T47D (cell line): ENCODE measurements at regions not wholly inside any gene's neighbourhood (a gene's known extent, or its start where the extent isn't known, plus 50 kb on each side); places are given as distances from the start of the nearest gene placed in this dataset.

Experiments used
- DNase-seq, 2 experiments: peaks; one replicate each; pipeline versions ENCODE4 v3.0.0 to v3.0.0-alpha.2; 2011 to 2012; ENCODE audit warnings: low read depth in 1 of 2, low spot score in 1 of 2
- JUND ChIP-seq: IDR thresholded peaks from 2 replicates; pipeline ENCODE4 v1.6.1; 2012; ENCODE audit warnings: low read depth
- in situ Hi-C: cut with HindIII; loops from 2 replicates; pipeline ENCODE4 v1.10.0; 2016; ENCODE audit warnings: low sequenced_read_pairs, low pct_unique_long_range_greater_than_20kb

GRCh38 chr11:36790526-36790925 lies 192.5 kb upstream of the RAG2 start:
- no peak for DNase-seq
- in situ Hi-C loops = no loop called here
- TF ChIP-seq JUND = no peak

- in situ Hi-C loops = no loop called here
- TF ChIP-seq JUND = no peak
- DNase-seq = no peak
Measured at GRCh38 chr11:36783808-36784207, 185.8 kb upstream of the RAG2 start.

- in situ Hi-C loops = no loop called here
- TF ChIP-seq JUND = no peak
- DNase-seq = no peak
Measured at GRCh38 chr11:36779791-36780190, 181.8 kb upstream of the RAG2 start.

- in situ Hi-C loops = no loop called here
- no peak for DNase-seq
- no peak for TF ChIP-seq JUND
Measured at GRCh38 chr11:36777311-36777710, 179.3 kb upstream of the RAG2 start.

GRCh38 chr11:36775756-36776155 lies 177.7 kb upstream of the RAG2 start:
- in situ Hi-C loops = no loop called here
- no peak for TF ChIP-seq JUND
- DNase-seq = no peak

- in situ Hi-C loops = no loop called here
- TF ChIP-seq JUND = no peak
- DNase-seq = peak in 1 of 2 experiments; percentile 7
Measured at GRCh38 chr11:36775130-36775529, 177.1 kb upstream of the RAG2 start.

- no peak for DNase-seq
- TF ChIP-seq JUND = no peak
- in situ Hi-C loops = no loop called here
Measured at GRCh38 chr11:36774603-36775002, 176.6 kb upstream of the RAG2 start.

- TF ChIP-seq JUND = no peak
- DNase-seq = no peak
- in situ Hi-C loops = no loop called here
Measured at GRCh38 chr11:36763187-36763586, 165.2 kb upstream of the RAG2 start.

GRCh38 chr11:36757075-36757474 lies 159.0 kb upstream of the RAG2 start:
- no peak for TF ChIP-seq JUND
- in situ Hi-C loops = no loop called here

GRCh38 chr11:36753960-36754359 lies 155.9 kb upstream of the RAG2 start:
- no peak for DNase-seq
- TF ChIP-seq JUND = no peak
- in situ Hi-C loops = no loop called here

More at GRCh38 chr11:36757075-36757474, 159.0 kb upstream of the RAG2 start:
- DNase-seq = no peak

- no peak for TF ChIP-seq JUND
- DNase-seq = no peak
- in situ Hi-C loops = no loop called here
Measured at GRCh38 chr11:36751996-36752395, 154.0 kb upstream of the RAG2 start.

- in situ Hi-C loops = no loop called here
- no peak for DNase-seq
- no peak for TF ChIP-seq JUND
Measured at GRCh38 chr11:36751335-36751781, 153.3 kb upstream of the RAG2 start.

GRCh38 chr11:36750349-36750748 lies 152.3 kb upstream of the RAG2 start:
- TF ChIP-seq JUND = no peak
- in situ Hi-C loops = no loop called here
- no peak for DNase-seq

GRCh38 chr11:36748836-36749235 lies 150.8 kb upstream of the RAG2 start:
- TF ChIP-seq JUND = no peak
- no peak for DNase-seq
- in situ Hi-C loops = no loop called here
